GM19239 (cell line): ENCODE measurements at regions not wholly inside any gene's neighbourhood (a gene's known extent, or its start where the extent isn't known, plus 50 kb on each side); places are given as distances from the start of the nearest gene placed in this dataset.
"Not testable (repeated sequence)": the region's sequence is repeated elsewhere in the genome, so short reads cannot be mapped to it uniquely, and the experiment has no call there.

ENCODE experiments used
- DNase-seq: peaks from one replicate; pipeline ENCODE4 v3.0.0; 2011; ENCODE audit warnings: low spot score; ENCODE audit not compliant: insufficient read length
- FAIRE-seq: peaks from 2 replicates; lab custom pipeline; 2011; peaks lifted over from hg19 to GRCh38; lab: Jason Lieb, UNC

DNA sequence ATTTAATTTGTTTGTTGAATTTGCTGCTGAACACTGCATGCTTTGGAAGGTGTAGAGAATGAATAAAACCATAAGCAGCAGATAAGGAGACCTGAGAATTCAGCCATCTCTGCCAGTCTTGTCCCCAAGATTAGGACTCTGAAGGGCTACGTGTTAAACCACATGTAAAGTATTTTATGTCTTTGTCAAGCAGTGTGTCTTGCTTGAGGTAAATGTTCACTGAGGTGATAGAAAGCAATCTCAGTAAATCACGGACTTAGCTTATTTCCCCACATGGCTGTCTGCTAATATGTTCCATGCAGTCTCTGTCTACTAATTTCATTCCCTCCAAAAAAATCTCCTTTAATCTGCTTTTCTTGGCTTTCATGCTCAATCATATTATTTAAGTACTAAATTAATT, 467.1 kb downstream of the RAP2B start:
- DNase-seq (no peak), FAIRE-seq (no peak)

DNA sequence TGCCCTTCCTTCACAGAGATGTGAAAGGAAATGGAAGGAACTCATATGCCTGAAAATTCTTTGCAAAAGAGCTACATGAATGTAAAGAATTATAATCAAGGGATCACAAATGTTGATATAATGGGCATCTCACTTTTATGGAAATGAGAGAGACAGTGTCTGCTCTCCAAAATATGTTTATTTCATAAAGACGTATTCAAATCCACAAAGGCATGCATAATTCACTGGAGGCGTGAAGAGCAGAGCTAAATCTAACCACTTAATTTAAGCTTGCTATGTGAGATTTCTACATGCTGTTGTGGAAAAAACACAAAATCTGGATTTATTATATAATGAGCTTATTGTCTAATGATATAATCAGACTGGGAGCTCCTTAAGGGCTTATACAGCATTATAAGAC, 469.1 kb downstream of the RAP2B start:
- DNase-seq (no peak), FAIRE-seq (no peak)

DNA sequence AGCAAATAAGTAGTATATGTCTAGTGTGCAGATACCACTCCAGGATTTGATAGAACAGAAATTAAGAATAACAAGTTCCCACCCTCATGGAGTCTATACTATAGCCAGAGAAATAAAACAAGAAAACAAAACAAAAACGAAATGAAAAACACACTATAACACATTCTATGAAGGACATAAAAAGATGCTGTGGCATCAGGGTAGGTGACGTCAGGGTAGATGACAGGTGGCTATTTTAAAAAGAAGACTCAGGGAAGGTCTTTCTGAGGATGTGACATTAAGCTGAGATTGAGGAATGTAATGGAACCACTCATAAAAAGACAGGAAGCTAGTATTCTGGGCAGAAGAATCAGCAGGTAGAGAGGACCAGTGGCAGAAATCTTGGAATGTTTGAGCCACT, 469.6 kb downstream of the RAP2B start:
- DNase-seq (no peak), FAIRE-seq (no peak)

DNA sequence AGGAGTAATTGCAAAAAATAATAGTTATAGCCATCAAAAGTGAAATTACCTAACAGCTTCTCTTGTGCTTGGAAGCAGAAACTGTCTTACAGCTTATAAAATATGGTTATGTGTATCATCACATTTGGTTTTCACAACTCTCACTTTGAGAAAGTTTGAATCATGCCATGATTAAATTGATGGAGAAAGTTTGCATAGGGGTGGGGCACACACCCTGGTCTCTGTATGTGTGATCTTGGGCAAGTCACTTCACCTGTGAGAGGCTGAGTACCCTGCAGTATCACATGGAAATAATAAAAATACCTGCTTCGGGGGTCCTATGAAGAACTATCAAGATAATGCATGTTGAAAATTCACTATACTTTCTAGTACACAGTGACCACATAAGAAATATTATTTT, 471.4 kb downstream of the RAP2B start:
- FAIRE-seq: no peak
- no peak for DNase-seq

DNA sequence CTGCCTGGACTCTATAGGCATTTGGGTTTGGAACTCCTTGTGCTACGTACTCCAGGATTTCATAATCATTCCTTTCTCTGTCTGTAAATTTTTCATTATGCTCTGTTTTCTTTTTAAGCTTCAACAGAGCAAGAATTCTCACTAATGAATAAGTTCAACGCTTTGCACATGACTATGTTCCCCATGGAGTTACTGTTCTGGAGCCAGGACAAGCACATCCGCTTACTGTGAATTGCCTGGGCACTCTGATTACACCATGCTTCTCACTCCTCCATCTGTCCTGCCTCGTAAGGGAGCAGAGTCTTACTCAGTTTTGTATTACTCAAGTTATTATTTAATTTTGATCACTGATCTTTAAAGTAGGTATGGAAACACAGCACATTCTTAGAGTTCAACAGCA, 472.7 kb downstream of the RAP2B start:
- no peak for FAIRE-seq

DNA sequence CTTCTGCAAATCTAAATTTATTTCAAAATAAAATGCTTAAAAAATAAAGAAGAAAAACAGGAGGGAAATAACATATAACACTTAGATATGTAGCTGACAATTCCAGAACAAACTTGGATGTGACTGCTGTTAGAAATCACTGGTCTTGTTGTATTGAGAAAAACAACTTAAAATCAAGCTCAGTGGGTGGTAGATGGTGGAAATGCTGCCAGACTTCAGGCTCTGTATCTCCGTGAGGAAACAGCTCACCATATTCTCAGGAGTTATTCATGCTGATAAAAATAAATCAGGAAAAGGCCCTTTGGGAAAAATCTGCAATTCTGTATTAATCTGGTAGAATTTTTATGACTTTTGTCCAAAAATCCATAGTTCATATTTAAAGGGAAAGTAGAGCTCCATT, 477.6 kb downstream of the RAP2B start:
- no peak for DNase-seq

More for the DNA sequence above, 472.7 kb downstream of the RAP2B start:
- no peak for DNase-seq

DNA sequence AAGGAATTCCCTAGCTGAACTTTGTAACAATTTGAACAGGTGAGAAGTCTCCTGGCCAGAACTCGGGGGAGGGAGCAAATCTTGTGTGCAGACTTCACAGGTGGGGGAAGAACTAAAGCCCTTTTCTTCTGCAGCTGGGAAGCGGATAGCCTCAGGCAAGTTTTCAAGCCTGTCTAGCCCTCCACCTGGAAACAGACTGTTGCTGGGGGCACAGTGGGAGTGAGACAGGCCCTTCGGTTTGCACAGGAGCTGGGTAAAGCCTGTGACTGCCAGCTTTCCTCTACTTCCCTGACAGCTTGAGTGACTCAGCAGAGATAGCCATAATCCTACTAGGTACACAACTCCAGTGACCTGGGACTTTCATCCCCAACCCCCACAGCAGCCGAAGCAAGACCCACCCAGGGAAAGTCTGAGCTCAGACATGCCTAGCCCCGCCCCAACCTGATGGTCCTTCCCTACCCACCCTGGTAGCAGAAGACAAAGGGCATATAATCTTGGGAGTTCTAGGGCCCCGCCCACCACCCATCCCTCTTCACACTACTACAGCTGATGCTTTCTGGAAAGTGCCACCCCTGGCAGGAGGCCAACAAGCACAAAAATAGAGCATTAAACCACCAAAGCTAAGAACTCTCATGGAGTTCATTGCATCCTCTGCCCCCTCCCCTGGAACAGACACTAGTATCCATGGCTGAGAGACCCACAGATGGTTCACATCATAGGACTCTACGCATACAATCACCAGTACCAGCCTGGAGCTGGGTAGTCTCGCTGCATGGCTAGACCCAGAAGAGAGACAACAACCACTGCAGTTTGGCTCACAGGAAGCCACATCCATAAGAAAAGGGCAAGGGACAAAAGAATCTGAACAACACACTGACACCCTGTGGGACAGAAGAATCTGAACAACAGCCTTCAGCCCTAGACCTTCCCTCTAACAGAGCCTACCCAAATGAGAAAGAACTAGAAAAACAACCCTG, 479.0 kb downstream of the RAP2B start:
- FAIRE-seq (no peak), DNase-seq (no peak)

More for the DNA sequence above, 477.6 kb downstream of the RAP2B start:
- no peak for FAIRE-seq

DNA sequence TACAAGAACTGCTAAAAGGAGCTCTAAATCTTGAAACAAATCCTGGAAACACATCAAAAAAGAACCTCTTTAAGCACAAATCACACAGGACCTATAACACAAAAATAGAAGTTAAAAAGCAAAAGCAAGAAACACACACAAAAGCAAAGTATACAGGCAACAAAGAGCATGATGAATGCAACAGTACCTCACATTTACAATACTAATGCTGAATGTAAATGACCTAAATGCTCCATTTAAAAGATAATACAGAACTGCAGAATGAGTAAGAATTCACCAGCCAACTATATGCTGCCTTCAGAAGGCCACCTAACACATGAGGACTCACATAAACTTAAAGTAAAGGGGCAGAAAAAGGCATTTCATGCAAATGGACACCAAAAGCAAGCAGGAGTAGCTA, 478.6 kb upstream of the ARHGEF26 start:
- not testable (repeated sequence) for FAIRE-seq, DNase-seq

DNA sequence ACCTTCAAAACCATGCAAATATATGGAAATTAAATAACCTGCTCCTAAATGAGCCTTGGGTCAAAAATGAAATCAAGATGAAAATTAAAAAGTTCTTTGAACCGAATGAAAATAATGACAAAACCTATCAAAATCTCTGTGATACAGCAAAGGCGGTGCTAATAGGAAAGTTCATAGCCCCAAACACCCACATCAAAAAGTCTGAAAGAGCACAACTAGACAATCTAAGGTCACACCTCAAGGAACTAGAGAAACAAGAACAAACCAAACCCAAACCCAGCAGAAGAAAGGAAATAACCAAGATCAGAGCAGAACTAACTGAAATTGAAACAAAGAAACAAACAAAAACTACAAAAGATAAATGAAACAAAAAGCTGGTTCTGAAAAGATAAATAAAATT, 477.7 kb upstream of the ARHGEF26 start:
- FAIRE-seq: not testable (repeated sequence)

DNA sequence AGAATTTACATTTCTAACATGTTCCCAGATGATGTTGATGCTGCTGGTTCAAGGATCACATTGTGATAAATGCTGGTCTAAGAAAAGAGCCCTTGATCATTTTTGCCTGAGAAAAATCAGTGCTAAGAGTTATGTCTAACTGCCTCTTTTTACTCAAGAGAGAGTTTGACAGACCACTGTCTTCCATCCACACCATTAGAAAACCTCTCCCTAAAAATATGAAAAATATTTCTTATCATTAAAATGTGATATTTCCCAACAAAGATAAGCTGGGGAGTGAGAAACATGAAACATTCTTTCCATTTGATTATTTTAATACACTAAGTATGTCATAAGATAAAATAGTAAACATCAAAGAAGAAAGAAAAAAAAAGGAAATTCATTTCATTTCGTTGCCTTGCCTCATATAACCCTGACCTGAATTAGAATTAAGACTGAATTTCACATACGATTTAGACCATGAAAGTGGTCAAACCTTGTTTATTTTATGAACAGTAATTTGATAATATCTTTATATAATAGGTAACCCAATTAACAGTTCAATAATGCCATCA, 471.8 kb upstream of the ARHGEF26 start:
- DNase-seq (no peak), FAIRE-seq (no peak)

More for the DNA sequence above, 477.7 kb upstream of the ARHGEF26 start:
- not testable (repeated sequence) for DNase-seq

DNA sequence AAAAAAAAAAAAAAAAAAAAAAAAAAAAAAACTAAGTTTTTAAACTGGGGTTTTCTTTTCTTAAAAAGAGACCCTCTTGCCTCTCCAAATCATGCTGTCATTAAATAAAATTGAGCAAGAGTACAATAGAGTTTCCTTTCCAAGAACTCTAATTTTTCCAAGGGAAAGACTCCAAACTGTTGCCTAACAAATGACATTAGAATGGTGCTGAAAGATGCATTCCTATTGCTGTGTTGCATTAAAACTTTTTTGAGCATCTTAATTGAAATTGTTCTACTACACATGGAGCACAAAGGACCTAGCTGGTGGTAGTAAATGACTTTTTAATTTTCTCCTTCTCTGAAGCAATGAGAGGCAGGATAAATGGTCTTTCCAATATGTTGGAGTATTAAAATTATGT, 469.1 kb upstream of the ARHGEF26 start:
- no peak for FAIRE-seq

DNA sequence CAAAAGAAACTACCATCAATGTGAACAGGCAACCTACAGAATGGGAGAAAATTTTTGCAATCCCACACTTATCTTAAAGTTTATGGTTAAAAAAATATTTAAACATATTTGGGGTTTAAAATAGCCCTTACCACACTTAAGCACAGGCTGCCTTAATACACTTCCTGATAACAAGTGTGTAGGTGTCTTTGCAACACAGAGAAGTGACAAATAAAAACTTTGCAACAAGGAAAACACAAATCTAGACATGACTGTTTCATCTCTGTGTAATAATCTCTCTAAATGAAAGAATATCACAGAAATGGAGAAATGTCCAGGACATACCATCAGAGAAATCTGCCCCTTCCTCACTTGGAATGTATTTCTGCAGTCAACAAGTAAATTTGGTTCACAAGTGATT, 464.1 kb upstream of the ARHGEF26 start:
- FAIRE-seq (no peak), DNase-seq (no peak)

More for the DNA sequence above, 469.1 kb upstream of the ARHGEF26 start:
- DNase-seq: no peak

DNA sequence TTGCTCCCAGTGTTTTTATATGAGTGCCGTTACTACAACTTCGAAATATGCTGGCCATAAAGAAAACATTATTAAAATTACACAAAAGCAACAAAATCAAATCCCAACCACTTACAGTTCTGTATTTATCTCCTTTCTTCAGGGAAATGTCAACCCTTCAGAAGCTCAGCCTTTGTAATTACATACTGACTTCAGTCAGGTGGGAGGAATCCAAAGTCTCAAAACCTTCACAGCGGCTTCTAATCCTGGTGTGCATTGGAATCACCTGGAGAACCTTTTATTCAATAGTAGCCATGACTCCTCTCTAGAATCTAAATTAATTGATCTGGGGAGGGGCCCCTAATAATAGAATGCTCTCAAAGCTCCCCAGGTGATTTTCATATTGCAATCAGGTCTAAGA, 463.7 kb upstream of the ARHGEF26 start:
- no peak for FAIRE-seq
- no peak for DNase-seq

DNA sequence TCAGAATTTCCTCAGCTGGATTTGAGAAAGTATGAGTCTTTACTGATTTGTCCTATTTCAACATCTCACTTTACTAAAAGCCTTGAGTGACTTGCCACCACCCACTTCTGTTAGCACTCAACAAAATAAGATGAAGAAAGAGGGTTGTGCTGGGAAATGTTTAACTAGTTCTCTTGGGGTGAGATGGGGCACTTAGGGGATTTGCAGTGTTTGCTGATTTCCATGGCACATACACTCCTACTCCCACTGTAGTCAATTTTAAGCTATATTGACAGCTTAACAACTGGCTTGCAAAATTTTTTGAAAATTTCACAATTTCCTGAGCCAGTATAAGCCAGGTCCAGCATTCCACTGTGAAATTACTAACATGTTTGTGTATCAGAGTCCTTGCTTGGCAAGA, 463.1 kb upstream of the ARHGEF26 start:
- DNase-seq (no peak), FAIRE-seq (no peak)

DNA sequence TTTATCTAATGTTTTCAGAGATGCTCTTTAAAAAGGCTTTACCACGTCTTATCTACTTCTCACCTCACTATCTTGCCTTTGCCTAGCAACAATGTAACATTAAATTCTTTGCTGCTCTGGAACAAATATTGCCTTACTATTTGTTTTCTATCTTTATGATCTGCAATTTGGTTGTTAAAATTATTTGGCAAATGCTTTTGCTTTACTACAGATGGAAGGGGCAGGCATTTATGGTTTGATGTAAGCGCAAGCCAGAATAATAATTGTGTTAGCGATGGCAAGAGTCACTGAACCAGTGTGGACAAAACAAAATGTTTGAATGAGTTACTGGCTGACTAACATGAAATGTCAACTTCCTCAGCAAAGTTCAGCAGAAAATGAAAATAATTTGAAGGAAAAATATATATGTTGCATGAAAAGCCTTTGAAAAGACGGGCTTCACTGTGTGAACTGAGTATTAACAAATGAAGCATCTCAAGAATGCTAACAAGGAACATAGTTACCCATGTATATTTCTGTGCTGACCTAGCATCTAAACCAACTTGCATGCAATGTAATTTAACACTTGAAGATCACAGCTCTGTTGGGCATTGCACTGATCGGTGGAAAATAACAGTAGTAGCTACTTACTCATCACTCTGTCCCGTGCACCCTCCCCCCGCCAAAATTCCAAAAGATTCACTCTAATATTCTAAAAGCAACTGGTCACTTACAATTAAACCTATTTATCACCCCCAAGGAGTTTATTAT, 454.0 kb upstream of the ARHGEF26 start:
- FAIRE-seq (no peak), DNase-seq (no peak)

DNA sequence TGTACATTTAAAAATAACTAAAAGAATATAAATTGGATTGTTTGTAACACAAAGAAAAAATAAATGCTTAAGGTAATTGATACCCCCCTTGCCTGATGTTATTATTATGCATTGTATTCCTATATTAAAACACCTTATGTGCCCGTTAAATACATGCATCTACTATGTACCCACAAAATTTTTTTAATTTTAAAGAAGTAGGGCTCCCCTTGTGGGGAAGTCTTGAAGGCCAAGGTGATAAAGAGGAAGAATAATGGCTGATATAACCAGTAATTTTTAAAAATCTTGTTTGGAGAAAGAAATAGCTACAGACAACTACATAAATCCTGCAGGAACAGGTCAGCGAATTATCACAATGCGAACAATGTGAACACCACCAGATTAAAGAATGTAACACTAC, 451.7 kb upstream of the ARHGEF26 start:
- no peak for DNase-seq
- no peak for FAIRE-seq

DNA sequence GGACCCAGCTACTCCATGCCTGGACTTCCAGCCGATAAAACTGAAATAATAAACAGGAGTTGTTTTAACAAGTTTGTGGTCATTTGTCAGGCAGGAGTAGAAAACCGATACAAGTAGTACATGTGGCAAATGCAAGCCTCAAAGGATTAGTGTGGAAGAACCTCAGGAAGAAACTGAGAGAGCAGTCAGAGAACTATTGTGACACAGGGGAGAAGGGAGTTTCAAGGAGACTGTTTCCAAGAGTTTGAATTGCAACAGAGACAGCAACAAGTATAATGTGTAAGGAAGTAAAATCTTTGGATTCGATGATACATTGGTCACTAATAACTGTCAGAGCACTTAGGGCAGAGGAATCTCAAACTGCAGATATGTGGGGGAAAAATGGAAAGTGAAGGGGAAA, 450.6 kb upstream of the ARHGEF26 start:
- FAIRE-seq (no peak), DNase-seq (no peak)

DNA sequence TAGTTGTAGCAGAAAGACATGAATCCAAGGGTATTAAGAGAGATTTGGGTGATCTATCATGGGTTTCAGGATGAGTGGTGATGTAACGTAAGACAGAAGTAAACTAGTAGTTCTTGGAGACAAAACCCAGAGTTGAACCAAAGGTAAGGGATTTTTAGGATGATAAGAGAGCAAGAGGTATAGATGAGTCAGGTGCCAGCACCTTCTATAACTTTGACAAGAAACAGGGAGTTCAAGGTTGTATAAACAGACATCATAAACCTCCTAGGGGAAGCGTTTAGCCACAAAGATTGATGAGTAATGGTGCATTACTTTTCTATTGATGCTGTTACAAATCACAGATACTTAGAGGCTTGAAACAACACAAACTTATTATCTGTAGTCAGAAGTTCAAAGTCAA, 447.3 kb upstream of the ARHGEF26 start:
- no peak for DNase-seq
- FAIRE-seq: no peak

DNA sequence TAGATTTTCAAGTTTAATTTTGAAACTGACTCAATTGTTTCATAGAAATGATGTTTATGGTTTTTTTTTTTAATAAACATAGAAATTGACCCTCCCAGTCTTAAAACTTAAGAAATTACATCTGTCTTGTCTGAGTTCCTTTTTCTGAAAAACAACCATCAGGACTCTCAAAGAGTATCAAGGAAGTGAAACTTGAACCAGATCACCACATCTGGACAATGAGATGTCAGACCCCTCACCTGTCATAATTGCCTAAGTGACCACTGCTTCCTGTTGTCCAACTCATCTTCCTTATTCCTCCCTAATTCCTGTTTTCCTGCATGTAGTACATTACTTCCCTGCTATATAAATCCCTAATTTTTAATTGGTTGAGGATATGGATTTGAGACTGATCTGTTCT, 441.5 kb upstream of the ARHGEF26 start:
- FAIRE-seq: no peak
- DNase-seq: no peak

DNA sequence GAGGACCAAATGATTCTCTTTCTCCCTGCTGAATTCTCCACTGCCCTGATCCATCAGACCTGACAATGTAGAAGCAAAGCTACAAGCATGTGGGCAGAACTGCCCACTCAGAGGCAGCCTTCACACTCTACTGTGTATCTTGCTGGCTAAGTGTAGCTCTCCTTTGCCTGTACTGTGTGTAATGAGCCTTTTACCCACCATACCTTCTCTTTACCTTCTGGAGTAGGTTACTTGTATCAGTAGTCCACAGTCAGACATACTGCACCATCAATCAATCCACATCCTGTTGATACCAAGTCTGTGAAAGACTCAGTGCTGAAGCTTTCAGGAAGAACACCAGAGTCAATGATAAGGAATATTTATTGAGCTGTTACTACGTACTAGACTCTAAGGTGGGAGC, 440.7 kb upstream of the ARHGEF26 start:
- no peak for DNase-seq

DNA sequence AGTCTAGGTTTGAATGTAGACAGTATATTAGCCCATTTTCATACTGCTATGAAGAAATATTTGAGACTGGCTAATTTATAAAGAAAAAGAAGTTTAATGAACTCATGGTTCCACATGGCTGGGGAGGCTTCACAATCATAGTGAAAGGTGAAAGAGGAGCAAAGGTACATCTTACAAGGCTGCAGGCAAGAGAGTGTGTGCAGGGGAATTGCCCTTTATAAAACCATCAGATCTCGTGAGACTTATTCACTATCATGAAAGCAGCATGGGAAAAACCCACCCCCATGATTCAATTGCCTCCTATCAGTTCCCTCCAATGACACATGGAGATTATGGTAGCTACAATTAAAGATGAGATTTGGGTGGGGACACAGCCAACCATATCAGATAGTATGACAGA, 440.1 kb upstream of the ARHGEF26 start:
- FAIRE-seq (no peak), DNase-seq (no peak)

More for the DNA sequence above, 440.7 kb upstream of the ARHGEF26 start:
- FAIRE-seq: no peak
